MCF 10A (cell line): ENCODE measurements at regions not wholly inside any gene's neighbourhood (a gene's known extent, or its start where the extent isn't known, plus 50 kb on each side); places are given as distances from the start of the nearest gene placed in this dataset.

Experiments
- BruUV-seq: library from RNA; stranded (reverse); fragments of 400-500 nt; replicated peaks from 2 replicates; lab custom pipeline; 2021; lab: Mats Ljungman, UMichigan
- CTCF ChIA-PET: fragments of 300-600 bp; sonication (Branson Sonifier 250); formaldehyde crosslinking; extraction: SDS; loops from one replicate; lab custom pipeline; 2021; ENCODE audit warnings: antibody characterized with exemption, inconsistent platforms; lab: Yijun Ruan, JAX
- POLR2A ChIA-PET: fragments of 300-600, 350-650 bp; sonication (Branson Sonifier 250); formaldehyde crosslinking; extraction: SDS; loops from one replicate; lab custom pipeline; 2020; ENCODE audit warnings: antibody characterized with exemption, inconsistent platforms; lab: Yijun Ruan, JAX
- DNase-seq: peaks from one replicate; pipeline ENCODE4 v3.0.0-alpha.2; 2018; ENCODE audit not compliant: unreplicated experiment
- H3K27ac Mint-ChIP-seq: one replicate; pipeline ENCODE4 v1.8.0; 2022; ENCODE audit warnings: mild to moderate bottlenecking, low read depth, mixed read lengths; ENCODE audit not compliant: unreplicated experiment
- H3K27me3 Mint-ChIP-seq: one replicate; pipeline ENCODE4 v1.8.0; 2022; ENCODE audit warnings: mixed read lengths; ENCODE audit not compliant: insufficient read depth, unreplicated experiment
- H3K36me3 Mint-ChIP-seq: one replicate; pipeline ENCODE4 v1.8.0; 2022; ENCODE audit warnings: mild to moderate bottlenecking, moderate library complexity, mixed read lengths; ENCODE audit not compliant: insufficient read depth, unreplicated experiment
- H3K4me1 Mint-ChIP-seq: one replicate; pipeline ENCODE4 v1.8.0; 2022; ENCODE audit warnings: mixed read lengths; ENCODE audit not compliant: insufficient read depth, unreplicated experiment
- H3K4me3 Mint-ChIP-seq: one replicate; pipeline ENCODE4 v1.8.0; 2022; ENCODE audit warnings: mild to moderate bottlenecking, moderate library complexity, mixed read lengths; ENCODE audit not compliant: unreplicated experiment
- H3K9me3 Mint-ChIP-seq: one replicate; pipeline ENCODE4 v1.8.0; 2022; ENCODE audit warnings: mixed read lengths; ENCODE audit not compliant: unreplicated experiment
- CTCF ChIP-seq: fragments of 200-600 bp; IDR thresholded peaks from one replicate; pipeline ENCODE4 v1.8.0; 2022; ENCODE audit warnings: antibody characterized with exemption, mild to moderate bottlenecking; ENCODE audit not compliant: unreplicated experiment
- intact Hi-C: fragments of 100-400 bp; cut with micrococcal nuclease; formaldehyde crosslinking; loops from 2 replicates; pipeline ENCODE4 v1.14.1; 2022

GRCh38 chr6:118761645-118762044 lies 110.3 kb upstream of the CEP85L start:
- no peak for DNase-seq
- Mint-ChIP-seq H3K36me3 (no peaks in the 10 kb centered on the region), H3K4me1 (peaks cover 6% of the 10 kb centered on the region), H3K27me3 (peaks cover 14% of the 10 kb centered on the region), H3K9me3 (no peaks in the 10 kb centered on the region), H3K4me3 (no peak overlapping the region), H3K27ac (no peak overlapping the region)
- CTCF ChIA-PET = no interaction called here
- POLR2A ChIA-PET = no interaction called here
- no TSS peak for BruUV-seq
- TF ChIP-seq CTCF = no peak
- intact Hi-C loops = no loop called here

GRCh38 chr6:118758946-118759345 lies 107.6 kb upstream of the CEP85L start:
- ChIA-PET POLR2A (no interaction called here), CTCF (interaction anchor here (0.6 kb wide), 1 partner anchor 192 kb away, joined by 3 read pairs; no protein-coding TSS in a partner anchor)
- no peaks in the 10 kb centered on the region for H3K4me1 Mint-ChIP-seq
- TF ChIP-seq CTCF = no peak
- no peaks in the 10 kb centered on the region for H3K9me3 Mint-ChIP-seq
- H3K27me3 Mint-ChIP-seq = peaks cover 14% of the 10 kb centered on the region
- no TSS peak for BruUV-seq
- no peak overlapping the region for H3K4me3 Mint-ChIP-seq
- DNase-seq = no peak
- intact Hi-C loops = no loop called here
- no peak overlapping the region for H3K27ac Mint-ChIP-seq
- H3K36me3 Mint-ChIP-seq = no peaks in the 10 kb centered on the region

- no peak overlapping the region for H3K4me3 Mint-ChIP-seq
- no peak for TF ChIP-seq CTCF
- ChIA-PET CTCF (no interaction called here), POLR2A (no interaction called here)
- H3K4me1 Mint-ChIP-seq = no peaks in the 10 kb centered on the region
- H3K27me3 Mint-ChIP-seq = peaks cover 14% of the 10 kb centered on the region
- no peak overlapping the region for H3K27ac Mint-ChIP-seq
- H3K36me3 Mint-ChIP-seq = no peaks in the 10 kb centered on the region
- intact Hi-C loops = no loop called here
- no TSS peak for BruUV-seq
- H3K9me3 Mint-ChIP-seq = no peaks in the 10 kb centered on the region
- no peak for DNase-seq
Measured at GRCh38 chr6:118755941-118756646, 104.7 kb upstream of the CEP85L start.

GRCh38 chr6:118752803-118753202 lies 101.4 kb upstream of the CEP85L start:
- Mint-ChIP-seq H3K9me3 (no peaks in the 10 kb centered on the region), H3K4me1 (peaks cover 6% of the 10 kb centered on the region), H3K36me3 (no peaks in the 10 kb centered on the region), H3K27me3 (no peaks in the 10 kb centered on the region), H3K27ac (no peak overlapping the region), H3K4me3 (no peak overlapping the region)
- no peak for TF ChIP-seq CTCF
- intact Hi-C loops = no loop called here
- ChIA-PET CTCF (no interaction called here), POLR2A (no interaction called here)
- DNase-seq = no peak
- no TSS peak for BruUV-seq
